Fibroblast of lung (primary cell): ENCODE measurements at regions not wholly inside any gene's neighbourhood (a gene's known extent, or its start where the extent isn't known, plus 50 kb on each side); places are given as distances from the start of the nearest gene placed in this dataset.

Experiments
- DNase-seq, 2 donors: peaks; one replicate each; pipeline versions ENCODE4 v3.0.0 to v3.0.0-alpha.2; 2010; ENCODE audit warnings: low read depth in 2 of 2
- H2AFZ ChIP-seq: 2 replicates; pipeline ENCODE4 v1.5.1; 2012; ENCODE audit warnings: low read length, control low read depth, inconsistent platforms
- H3K27ac ChIP-seq: 2 replicates; pipeline ENCODE4 v1.5.1; 2011; ENCODE audit warnings: low read length, control low read depth; ENCODE audit not compliant: insufficient read depth
- H3K27me3 ChIP-seq: 2 replicates; pipeline ENCODE4 v1.5.1; 2011; ENCODE audit warnings: mild to moderate bottlenecking, low read length; ENCODE audit not compliant: control insufficient read depth, insufficient read depth
- H3K36me3 ChIP-seq: 2 replicates; pipeline ENCODE4 v1.5.1; 2011; ENCODE audit warnings: low read length; ENCODE audit not compliant: control insufficient read depth, insufficient read depth
- H3K4me1 ChIP-seq: 2 replicates; pipeline ENCODE4 v1.5.1; 2011; ENCODE audit warnings: low read length; ENCODE audit not compliant: control insufficient read depth, insufficient read depth; ENCODE audit errors: extremely low read depth
- H3K4me2 ChIP-seq: 2 replicates; pipeline ENCODE4 v1.5.1; 2011; ENCODE audit warnings: low read length, control low read depth; ENCODE audit not compliant: insufficient read depth; ENCODE audit errors: extremely low read depth
- H3K4me3 ChIP-seq, 4 experiments: fragments of 200-600 bp in 1 of 4; sonication (generic) in 1 of 4; replicated peaks in 1 of 4; 2 replicates each; pipeline ENCODE4 v1.5.1; 2011 to 2016; ENCODE audit warnings: low read length in 4 of 4, low read depth in 3 of 4, mild to moderate bottlenecking in 3 of 4, control low read depth in 2 of 4, inconsistent platforms in 1 of 4, mixed read lengths in 1 of 4; ENCODE audit not compliant: insufficient read depth in 1 of 4; ENCODE audit errors: control extremely low read depth in 1 of 4
- H3K79me2 ChIP-seq: 2 replicates; pipeline ENCODE4 v1.5.1; 2012; ENCODE audit warnings: mild to moderate bottlenecking, low read length, inconsistent platforms; ENCODE audit not compliant: control insufficient read depth, insufficient read depth
- H3K9ac ChIP-seq: 2 replicates; pipeline ENCODE4 v1.5.1; 2011; ENCODE audit warnings: mild to moderate bottlenecking, low read length, control low read depth; ENCODE audit not compliant: insufficient read depth
- H3K9me3 ChIP-seq: 2 replicates; pipeline ENCODE4 v1.5.1; 2012; ENCODE audit warnings: low read depth, low read length; ENCODE audit not compliant: control insufficient read depth, insufficient read depth
- H4K20me1 ChIP-seq: 2 replicates; pipeline ENCODE4 v1.5.1; 2011; ENCODE audit warnings: low read length; ENCODE audit not compliant: control insufficient read depth, insufficient read depth; ENCODE audit errors: extremely low read depth
- CTCF ChIP-seq, 2 donors: IDR thresholded peaks in 1 of 2; conservative IDR thresholded peaks in 1 of 2; 1 replicate in 1 of 2; 2 replicates in 1 of 2; pipeline ENCODE4 v1.5.1; 2011 to 2012; ENCODE audit warnings: low read length in 2 of 2, control low read depth in 1 of 2, inconsistent platforms in 1 of 2, low read depth in 1 of 2, mild to moderate bottlenecking in 1 of 2
- EZH2 ChIP-seq: IDR thresholded peaks from 2 replicates; pipeline ENCODE4 v1.5.1; 2012; ENCODE audit warnings: low read length, control low read depth, mild to moderate bottlenecking; ENCODE audit errors: missing control alignments

- no peak for TF ChIP-seq CTCF (conservative IDR thresholded peaks at IDR 0.05 in 1 of 2, IDR thresholded peaks at IDR 0.05 in 1 of 2; ENCODE audit: low read depth in 1 of 2, low read length in 2 of 2)
- no peak for TF ChIP-seq EZH2
- Histone ChIP-seq H3K4me1 (no peaks in the 10 kb centered on the region), H3K36me3 (no peaks in the 10 kb centered on the region), H3K9ac (no peak overlapping the region), H2AFZ (no peak overlapping the region), H4K20me1 (no peaks in the 10 kb centered on the region), H3K27me3 (no peaks in the 10 kb centered on the region), H3K4me3 (no peak overlapping the region), H3K4me2 (no peak overlapping the region), H3K9me3 (no peaks in the 10 kb centered on the region), H3K27ac (no peak overlapping the region), H3K79me2 (no peaks in the 10 kb centered on the region)
- DNase-seq = no peak
Measured at GRCh38 chr18:72194072-72194471, 350.1 kb downstream of the CBLN2 start.

GRCh38 chr18:72187956-72188355 lies 356.2 kb downstream of the CBLN2 start:
- TF ChIP-seq EZH2 = no peak
- no peak for TF ChIP-seq CTCF (conservative IDR thresholded peaks at IDR 0.05 in 1 of 2, IDR thresholded peaks at IDR 0.05 in 1 of 2; ENCODE audit: low read depth in 1 of 2, low read length in 2 of 2)
- no peaks in the 10 kb centered on the region for H3K36me3 ChIP-seq
- H3K4me2 ChIP-seq = no peak overlapping the region
- no peak overlapping the region for H2AFZ ChIP-seq
- no peaks in the 10 kb centered on the region for H3K27me3 ChIP-seq
- no peaks in the 10 kb centered on the region for H3K4me1 ChIP-seq
- H3K9me3 ChIP-seq = no peaks in the 10 kb centered on the region
- H4K20me1 ChIP-seq = no peaks in the 10 kb centered on the region
- H3K4me3 ChIP-seq = no peak overlapping the region
- no peak for DNase-seq
- H3K79me2 ChIP-seq = no peaks in the 10 kb centered on the region
- no peak overlapping the region for H3K9ac ChIP-seq
- H3K27ac ChIP-seq = no peak overlapping the region

GRCh38 chr18:72181241-72181764 lies 362.8 kb downstream of the CBLN2 start:
- Histone ChIP-seq H3K4me2 (no peak overlapping the region), H3K9ac (no peak overlapping the region), H3K4me1 (no peaks in the 10 kb centered on the region), H2AFZ (no peak overlapping the region), H3K36me3 (no peaks in the 10 kb centered on the region), H3K27ac (no peak overlapping the region), H3K27me3 (no peaks in the 10 kb centered on the region), H3K79me2 (no peaks in the 10 kb centered on the region), H3K4me3 (no peak overlapping the region), H4K20me1 (no peaks in the 10 kb centered on the region), H3K9me3 (no peaks in the 10 kb centered on the region)
- no peak for TF ChIP-seq CTCF (conservative IDR thresholded peaks at IDR 0.05 in 1 of 2, IDR thresholded peaks at IDR 0.05 in 1 of 2; ENCODE audit: low read depth in 1 of 2, low read length in 2 of 2)
- TF ChIP-seq EZH2 = no peak
- no peak for DNase-seq
